Cardiac septum (tissue), 1 donor: ENCODE measurements at regions not wholly inside any gene's neighbourhood (a gene's known extent, or its start where the extent isn't known, plus 50 kb on each side); places are given as distances from the start of the nearest gene placed in this dataset.
"Not testable (repeated sequence)": the region's sequence is repeated elsewhere in the genome, so short reads cannot be mapped to it uniquely, and the experiment has no call there.

Experiments used
- DNase-seq: peaks from one replicate; pipeline ENCODE4 v3.0.0-alpha.2; 2020; ENCODE audit warnings: low spot score
- intact Hi-C: fragments of 100-400 bp; cut with DNase I; formaldehyde crosslinking; loops from one replicate; pipeline ENCODE4 v1.14.0; 2022
- donor health status: DM: no; HTN: no; CAD: no.

DNA sequence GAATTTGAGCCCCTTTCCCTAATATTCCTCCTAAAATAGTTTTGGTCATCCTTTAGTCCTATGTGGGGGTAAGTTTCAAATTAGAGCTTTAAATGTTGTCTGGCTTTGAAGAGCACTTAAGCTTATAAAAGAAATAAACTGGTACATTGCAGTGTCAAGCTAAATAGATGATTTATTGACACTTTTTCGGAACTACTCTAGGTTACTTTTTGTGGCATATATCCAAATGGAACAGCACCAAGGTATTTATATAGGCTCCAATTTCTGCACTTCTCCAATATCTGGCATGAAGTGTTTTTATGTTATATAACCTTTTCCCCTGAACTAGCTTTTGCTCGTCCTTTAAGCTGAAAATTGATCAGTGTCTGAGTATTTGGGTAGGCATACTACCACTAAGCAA is 402.5 kb downstream of the NFIB start:
- intact Hi-C loops: loop anchor here (10.0 kb wide), 3 partner anchors 127 to 443 kb away; partner anchors contain the start of gene NFIB
- DNase-seq: no peak

- DNase-seq: not testable (repeated sequence)
- intact Hi-C loops: loop anchor here (10.0 kb wide), 1 partner anchor 287 kb away; no protein-coding TSS in a partner anchor
These were observed 406.1 kb downstream of the NFIB start for GRCh38 chr9:13907842-13908241.

DNA sequence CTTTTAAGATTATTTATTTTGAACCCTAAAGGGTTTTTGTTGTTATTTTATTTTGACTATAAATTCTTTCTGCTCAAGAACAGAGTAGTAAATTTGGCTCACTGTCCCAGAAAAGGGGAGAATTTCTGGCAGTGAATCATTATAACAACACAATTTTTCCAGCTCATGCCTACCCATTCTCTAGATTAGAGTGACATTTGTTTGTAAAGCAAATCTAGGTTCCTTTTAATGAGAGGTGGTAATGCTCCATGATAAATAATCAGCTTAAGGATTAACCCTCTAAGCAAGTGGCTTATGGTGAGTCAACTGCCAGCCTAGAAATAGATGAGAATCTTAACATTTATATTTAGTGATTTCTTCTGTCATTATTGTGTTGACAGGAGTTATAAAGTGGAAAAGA is 409.2 kb downstream of the NFIB start:
- no peak for DNase-seq
- intact Hi-C loops: loop anchor here (10.0 kb wide), 1 partner anchor 290 kb away; no protein-coding TSS in a partner anchor

DNA sequence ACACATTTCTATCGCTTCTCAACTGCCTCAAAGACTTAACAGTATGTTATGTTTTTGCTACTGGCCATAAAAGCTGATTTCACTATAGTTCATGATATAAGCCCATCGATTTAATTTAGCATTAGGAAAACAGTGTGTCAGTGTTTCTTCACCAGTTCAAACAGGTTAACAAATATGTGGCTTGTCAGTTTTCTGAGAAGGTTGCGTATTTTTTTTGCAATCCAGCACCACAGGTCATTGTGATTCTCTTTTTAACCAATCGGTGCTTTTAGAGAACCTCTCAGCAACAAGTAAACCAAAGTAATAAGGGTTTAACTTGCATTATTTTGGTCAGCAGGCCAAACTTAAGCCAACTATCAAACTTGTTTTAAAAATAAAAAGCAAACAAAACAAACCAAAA is 409.6 kb downstream of the NFIB start:
- no peak for DNase-seq
- intact Hi-C loops: loop anchor here (10.0 kb wide), 1 partner anchor 290 kb away; no protein-coding TSS in a partner anchor

- DNase-seq: no peak
- intact Hi-C loops: loop anchor here (10.0 kb wide), 1 partner anchor 292 kb away; no protein-coding TSS in a partner anchor
These were observed 411.5 kb downstream of the NFIB start for GRCh38 chr9:13902286-13903066.

- DNase-seq: no peak
- intact Hi-C loops: loop anchor here (10.0 kb wide), 1 partner anchor 294 kb away; no protein-coding TSS in a partner anchor
These were observed 412.8 kb downstream of the NFIB start for GRCh38 chr9:13901176-13901575.

GRCh38 chr9:13900449-13900848 is 413.5 kb downstream of the NFIB start:
- no peak for DNase-seq
- intact Hi-C loops: loop anchor here (10.0 kb wide), 1 partner anchor 294 kb away; no protein-coding TSS in a partner anchor

- DNase-seq: no peak
- intact Hi-C loops: loop anchor here (10.0 kb wide), 2 partner anchors 295 to 455 kb away; no protein-coding TSS in a partner anchor
These were observed 414.0 kb downstream of the NFIB start for GRCh38 chr9:13899924-13900323.

GRCh38 chr9:13898957-13899356 is 415.0 kb downstream of the NFIB start:
- intact Hi-C loops: loop anchor here (10.0 kb wide), 1 partner anchor 454 kb away; no protein-coding TSS in a partner anchor
- DNase-seq: no peak

DNA sequence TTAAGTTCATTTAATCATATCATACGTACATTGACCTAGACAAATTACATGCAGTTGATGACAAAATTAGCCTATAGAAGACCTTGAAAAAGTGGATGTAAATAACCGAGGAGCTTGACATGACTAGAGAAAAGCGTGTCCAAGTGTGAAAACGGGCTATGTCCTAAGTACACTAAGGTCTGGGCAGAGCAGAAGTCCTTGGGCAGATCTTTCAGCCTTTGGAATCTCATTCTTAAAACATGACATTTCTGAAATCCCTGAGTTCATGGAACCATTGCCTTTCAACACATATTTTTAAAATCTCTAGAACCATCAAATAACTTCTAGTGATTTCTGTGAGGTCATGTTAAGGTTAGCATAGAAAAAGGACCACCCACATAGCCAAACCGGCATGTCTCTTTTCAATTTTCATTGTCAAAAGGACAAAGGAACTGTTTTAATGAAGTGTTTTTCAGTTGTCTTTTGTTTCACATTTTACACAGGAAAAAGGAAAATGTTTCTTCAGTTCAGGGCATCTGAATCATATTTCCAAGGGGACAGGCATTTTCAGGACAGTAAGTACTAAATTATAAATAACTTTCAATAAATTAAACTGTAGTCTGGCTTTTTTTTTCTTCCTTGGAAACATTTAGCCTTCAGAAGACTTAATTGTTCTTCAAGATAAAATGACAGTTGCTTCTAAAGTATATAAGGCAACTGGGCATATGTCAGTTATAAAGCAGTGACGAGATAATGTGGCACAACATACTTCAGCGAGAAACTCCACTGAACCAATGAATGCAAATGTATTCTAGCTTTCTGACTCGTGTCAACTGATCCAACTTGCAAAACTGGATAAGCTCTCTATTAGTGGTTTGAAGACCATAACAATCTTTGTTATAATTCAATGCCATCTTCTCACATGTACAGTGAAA is 416.8 kb downstream of the NFIB start:
- DNase-seq: no peak
- intact Hi-C loops: loop anchor here (10.0 kb wide), 1 partner anchor 452 kb away; no protein-coding TSS in a partner anchor

GRCh38 chr9:13896047-13896446 is 417.9 kb downstream of the NFIB start:
- intact Hi-C loops: loop anchor here (10.0 kb wide), 1 partner anchor 451 kb away; no protein-coding TSS in a partner anchor
- DNase-seq: no peak

GRCh38 chr9:13885258-13885657 is 428.7 kb downstream of the NFIB start:
- DNase-seq: no peak
- intact Hi-C loops: no loop called here

- intact Hi-C loops: no loop called here
- DNase-seq: no peak
These were observed 434.0 kb downstream of the NFIB start for GRCh38 chr9:13879981-13880380.

- intact Hi-C loops: no loop called here
These were observed 434.9 kb downstream of the NFIB start for GRCh38 chr9:13879011-13879410.

GRCh38 chr9:13878241-13878711 is 435.7 kb downstream of the NFIB start:
- intact Hi-C loops: no loop called here
- no peak for DNase-seq

More at GRCh38 chr9:13879011-13879410, 434.9 kb downstream of the NFIB start:
- DNase-seq: no peak

DNA sequence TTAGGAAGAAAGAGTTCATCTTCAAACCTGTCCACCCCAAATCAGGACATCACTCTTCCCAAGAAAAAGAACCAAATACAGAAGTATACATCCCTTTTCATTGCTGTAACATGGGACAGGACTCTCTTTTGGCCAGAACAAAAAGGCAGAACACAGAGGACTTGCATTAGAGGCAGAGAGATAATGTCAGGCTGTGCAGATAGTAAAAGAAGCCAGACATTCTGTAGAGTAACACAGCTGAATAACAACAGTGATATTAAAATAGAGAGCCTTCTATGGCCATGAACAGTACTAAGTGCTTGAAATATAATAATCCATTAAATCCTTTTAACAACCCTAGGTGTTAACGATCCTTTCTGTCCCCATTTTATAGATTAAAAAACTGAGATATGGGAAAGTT is 437.2 kb downstream of the NFIB start:
- DNase-seq: no peak
- intact Hi-C loops: no loop called here

- intact Hi-C loops: no loop called here
- DNase-seq: no peak
These were observed 440.7 kb downstream of the NFIB start for GRCh38 chr9:13873203-13873602.

DNA sequence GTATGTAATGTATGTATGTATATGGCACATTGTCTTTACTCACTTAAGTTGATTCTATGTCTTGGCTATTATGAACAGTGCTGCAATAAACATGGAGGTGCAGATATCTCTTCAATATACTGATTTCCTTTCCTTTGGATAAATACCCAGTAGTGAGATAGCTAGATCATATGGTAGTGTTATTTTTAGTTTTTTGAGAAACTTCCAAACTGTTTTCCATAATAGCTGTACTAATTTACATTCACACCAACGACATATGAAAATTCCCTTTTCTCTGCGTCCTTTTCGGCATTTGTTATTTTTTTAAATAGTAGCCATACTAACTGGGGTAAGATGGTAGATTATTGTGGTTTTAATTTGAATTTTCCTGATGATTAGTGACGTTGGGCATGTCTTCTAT is 445.6 kb downstream of the NFIB start:
- intact Hi-C loops: no loop called here
- DNase-seq: no peak

- no peak for DNase-seq
- intact Hi-C loops: no loop called here
These were observed 448.1 kb downstream of the NFIB start for GRCh38 chr9:13865869-13866268.

- DNase-seq: peak; percentile 76
- intact Hi-C loops: no loop called here
These were observed 450.8 kb downstream of the NFIB start for GRCh38 chr9:13863112-13863511.
